K562 (cell line): ENCODE measurements at regions not wholly inside any gene's neighbourhood (a gene's known extent, or its start where the extent isn't known, plus 50 kb on each side); places are given as distances from the start of the nearest gene placed in this dataset.

Experiments
- ATAC-seq: fragments of 200-7000 bp; cut with Tn5 transposase; 3 replicates; pipeline ENCODE4 v1.9.1; 2020; ENCODE audit warnings: moderate library complexity
- BruUV-seq: library from RNA; stranded (reverse); fragments of 400-500 nt; replicated peaks from 2 replicates; lab custom pipeline; 2021; lab: Mats Ljungman, UMichigan
- CTCF ChIA-PET: fragments of 300-600 bp; formaldehyde crosslinking; extraction: SDS; loops from one replicate; lab custom pipeline; 2021; ENCODE audit warnings: low intra/inter-chr PET ratio; lab: Yijun Ruan, JAX
- POLR2A ChIA-PET: fragments of 300-600, 350-650 bp; sonication (Branson Sonifier 250); formaldehyde crosslinking; extraction: SDS; loops from one replicate; lab custom pipeline; 2021; ENCODE audit warnings: antibody characterized with exemption, inconsistent platforms; lab: Yijun Ruan, JAX
- DNase-seq, 4 experiments: peaks; one replicate each; pipeline versions ENCODE4 v3.0.0 to v3.0.0-alpha.2; 2011 to 2018; ENCODE audit warnings: low spot score in 3 of 4, mixed read lengths in 3 of 4; ENCODE audit errors: extremely low read depth in 1 of 4
- FAIRE-seq: peaks from 2 replicates; lab custom pipeline; 2011; peaks lifted over from hg19 to GRCh38; lab: Jason Lieb, UNC
- H2AFZ ChIP-seq: 2 replicates; pipeline ENCODE4 v1.6.0; 2011; ENCODE audit warnings: low read depth, low read length, control low read depth, inconsistent platforms
- H3K27ac ChIP-seq: fragments of 200-600 bp; 3 replicates; pipeline ENCODE4 v1.8.0; 2011; ENCODE audit warnings: low read depth, mild to moderate bottlenecking, control low read depth, inconsistent platforms, low read length, moderate library complexity, mixed read lengths; ENCODE audit errors: extremely low read depth
- H3K27me3 ChIP-seq, 2 experiments: fragments of 300-600 bp in 1 of 2; 2 replicates in 1 of 2; 3 replicates in 1 of 2; pipeline versions ENCODE4 v1.6.0 to v1.8.0; 2011; ENCODE audit warnings: inconsistent platforms in 2 of 2, low read length in 2 of 2, mild to moderate bottlenecking in 1 of 2, mixed read lengths in 1 of 2, moderate library complexity in 1 of 2; ENCODE audit not compliant: control insufficient read depth in 2 of 2, insufficient read depth in 2 of 2
- H3K36me3 ChIP-seq: fragments of 300-600 bp; 3 replicates; pipeline ENCODE4 v1.8.0; 2011; ENCODE audit warnings: mild to moderate bottlenecking, low read length, inconsistent platforms; ENCODE audit not compliant: control insufficient read depth, insufficient read depth
- H3K4me1 ChIP-seq, 2 experiments: fragments of 200-600 bp in 1 of 2; replicated peaks in 1 of 2; 2 replicates in 1 of 2; 3 replicates in 1 of 2; pipeline versions ENCODE4 v1.5.1 to v1.8.0; 2011; ENCODE audit warnings: inconsistent platforms in 2 of 2, low read length in 2 of 2, mild to moderate bottlenecking in 1 of 2, mixed read lengths in 1 of 2, moderate library complexity in 1 of 2; ENCODE audit not compliant: control insufficient read depth in 2 of 2, insufficient read depth in 2 of 2
- H3K4me2 ChIP-seq: 2 replicates; pipeline ENCODE4 v1.6.1; 2011; ENCODE audit warnings: low read length, control low read depth, inconsistent platforms, mixed read lengths; ENCODE audit not compliant: insufficient read depth
- H3K4me3 ChIP-seq: fragments of 200-600 bp; sonication (generic), shearing (Covaris generic); 2 replicates; pipeline ENCODE4 v1.5.1; 2016; ENCODE audit warnings: control low read depth, inconsistent platforms
- H3K79me2 ChIP-seq: fragments of 200-600 bp; 3 replicates; pipeline ENCODE4 v1.8.0; 2011; ENCODE audit warnings: low read length, inconsistent platforms; ENCODE audit not compliant: control insufficient read depth, insufficient read depth
- H3K9ac ChIP-seq, 2 experiments: 2 replicates each; pipeline versions ENCODE4 v1.6.0 to v1.6.1; 2011; ENCODE audit warnings: low read depth in 2 of 2, low read length in 2 of 2, control low read depth in 1 of 2, inconsistent platforms in 1 of 2, mild to moderate bottlenecking in 1 of 2, mixed read lengths in 1 of 2; ENCODE audit not compliant: insufficient read depth in 1 of 2
- H3K9me1 ChIP-seq: one replicate; pipeline ENCODE4 v1.6.0; 2011; ENCODE audit warnings: inconsistent platforms, mild to moderate bottlenecking, low read length, moderate library complexity; ENCODE audit not compliant: control insufficient read depth, insufficient read depth
- H3K9me3 ChIP-seq: replicated peaks from 2 replicates; pipeline ENCODE4 v1.5.1; 2011; ENCODE audit warnings: low read depth, low read length, inconsistent platforms; ENCODE audit not compliant: control insufficient read depth, insufficient read depth
- H4K20me1 ChIP-seq: replicated peaks from 2 replicates; pipeline ENCODE4 v1.6.1; 2011; ENCODE audit warnings: low read length, inconsistent platforms, mixed read lengths; ENCODE audit not compliant: control insufficient read depth, insufficient read depth
- ELF1 ChIP-seq: fragments of 200-800 bp; sonication (Bioruptor generic); IDR thresholded peaks from 2 replicates; pipeline ENCODE4 v1.6.1; 2016; ENCODE audit warnings: missing genetic modification characterization, missing compliant biosample characterization
- HINFP ChIP-seq: fragments of 450-650 bp; conservative IDR thresholded peaks from 2 replicates; pipeline ENCODE4 v1.6.1; 2016; ENCODE audit warnings: missing genetic modification characterization, low read depth, mild to moderate bottlenecking, control low read depth, missing compliant biosample characterization
- KDM4B ChIP-seq, 2 experiments: fragments of 450-650 bp in 1 of 2; sonication (generic) in 1 of 2; IDR thresholded peaks; 2 replicates each; pipeline ENCODE4 v1.6.1; 2016 to 2017; ENCODE audit warnings: borderline replicate concordance in 2 of 2, antibody characterized with exemption in 1 of 2, low read depth in 1 of 2, mild to moderate bottlenecking in 1 of 2
- MAFK ChIP-seq: IDR thresholded peaks from 2 replicates; pipeline ENCODE4 v1.6.1; 2011; ENCODE audit warnings: low read length, improper control_type of control experiment
- MBD2 ChIP-seq: sonication (generic); IDR thresholded peaks from 2 replicates; pipeline ENCODE4 v1.6.1; 2016; ENCODE audit warnings: low read depth, borderline replicate concordance
- MTA3 ChIP-seq: fragments of 450-650 bp; formaldehyde crosslinking; IDR thresholded peaks from 2 replicates; pipeline ENCODE4 v1.6.1; 2017; ENCODE audit warnings: mild to moderate bottlenecking, borderline replicate concordance
- MXI1 ChIP-seq: IDR thresholded peaks from 2 replicates; pipeline ENCODE4 v1.6.1; 2011; ENCODE audit warnings: low read depth, mild to moderate bottlenecking, improper control_type of control experiment, low read length
- MYBL2 ChIP-seq, 2 experiments: fragments of 450-650 bp in 1 of 2; sonication (generic) in 1 of 2; formaldehyde crosslinking in 1 of 2; IDR thresholded peaks; 2 replicates each; pipeline versions ENCODE4 v1.6.1 to v1.8.1; 2017 to 2022; ENCODE audit warnings: borderline replicate concordance in 1 of 2, inconsistent platforms in 1 of 2, low read depth in 1 of 2, mild to moderate bottlenecking in 1 of 2, missing genetic modification reagents in 1 of 2, moderate library complexity in 1 of 2
- NEUROD1 ChIP-seq: fragments of 150-350 bp; IDR thresholded peaks from 2 replicates; pipeline ENCODE4 v1.6.1; 2014; ENCODE audit warnings: borderline replicate concordance, low read length, low read depth; ENCODE audit not compliant: partially characterized antibody
- RUNX1 ChIP-seq: sonication (generic); IDR thresholded peaks from 2 replicates; pipeline ENCODE4 v1.6.1; 2016; ENCODE audit warnings: antibody characterized with exemption, low read depth
- SMARCA4 ChIP-seq: fragments of 450-650 bp; IDR thresholded peaks from 2 replicates; pipeline ENCODE4 v1.6.1; 2016
- TBL1XR1 ChIP-seq, 2 experiments: IDR thresholded peaks; 2 replicates each; pipeline ENCODE4 v1.6.1; 2012; ENCODE audit warnings: improper control_type of control experiment in 2 of 2, low read length in 2 of 2, mild to moderate bottlenecking in 1 of 2
- TCF7 ChIP-seq: sonication (generic); IDR thresholded peaks from 2 replicates; pipeline ENCODE4 v1.6.1; 2016; ENCODE audit warnings: antibody characterized with exemption, borderline replicate concordance
- ZBTB12 ChIP-seq: fragments of 250-450 bp; sonication (Bioruptor Pico); IDR thresholded peaks from 2 replicates; pipeline ENCODE4 v1.4.0; 2020
- ZZZ3 ChIP-seq: fragments of 450-650 bp; IDR thresholded peaks from 2 replicates; pipeline ENCODE4 v1.6.1; 2016; ENCODE audit warnings: antibody characterized with exemption, mild to moderate bottlenecking, moderate library complexity
- in situ Hi-C: fragments of 300-500 bp; cut with MboI; formaldehyde crosslinking; loops from 4 replicates; pipeline ENCODE4 v1.15.0; 2018; ENCODE audit warnings: inconsistent platforms, mixed read lengths
- intact Hi-C: fragments of 100-400 bp; cut with micrococcal nuclease; formaldehyde crosslinking; loops from 2 replicates; pipeline ENCODE4 v1.14.2; 2022
- TF ChIP-seq, protein P1 (sequence below): IDR thresholded peaks from 2 replicates; pipeline ENCODE4 v1.6.1; 2011; ENCODE audit not compliant: insufficient read length; ENCODE audit errors: extremely low read depth
- TF ChIP-seq, protein P2 (sequence below), 2 experiments: fragments of 200-800 bp in 1 of 2; sonication (Bioruptor generic) in 1 of 2; sonication (generic) in 1 of 2; formaldehyde crosslinking in 1 of 2; IDR thresholded peaks in 1 of 2; conservative IDR thresholded peaks in 1 of 2; 2 replicates each; pipeline versions ENCODE4 v1.5.0 to v1.6.1; 2016 to 2020; ENCODE audit warnings: missing compliant biosample characterization in 1 of 2, missing genetic modification characterization in 1 of 2, missing genetic modification reagents in 1 of 2
- TF ChIP-seq, protein P3 (sequence below), 2 experiments: fragments of 450-650 bp in 1 of 2; sonication (generic) in 1 of 2; formaldehyde crosslinking; conservative IDR thresholded peaks; 2 replicates each; pipeline versions ENCODE4 v1.4.0 to v1.8.1; 2020 to 2022; ENCODE audit warnings: mild to moderate bottlenecking in 1 of 2, missing genetic modification reagents in 1 of 2

- Histone ChIP-seq H3K9me3 (no peaks in the 10 kb centered on the region), H3K9ac (no peak overlapping the region), H3K4me2 (no peak overlapping the region), H3K4me3 (no peak overlapping the region), H2AFZ (no peak overlapping the region), H3K79me2 (no peaks in the 10 kb centered on the region), H3K36me3 (no peaks in the 10 kb centered on the region), H3K27me3 (no peaks in the 10 kb centered on the region), H4K20me1 (no peaks in the 10 kb centered on the region), H3K4me1 (no peaks in the 10 kb centered on the region), H3K27ac (no peak overlapping the region), H3K9me1 (no peaks in the 10 kb centered on the region)
- DNase-seq = no peak
- no peak for FAIRE-seq
- intact Hi-C loops (no loop called here), in situ Hi-C loops (no loop called here)
- BruUV-seq = no TSS peak
- POLR2A ChIA-PET = no interaction called here
- CTCF ChIA-PET = no interaction called here
- no peak for ATAC-seq
- TF ChIP-seq KDM4B (IDR thresholded peaks at IDR 0.05; ENCODE audit: borderline replicate concordance in 2 of 2, low read depth in 1 of 2) (no peak), ZZZ3 (no peak), MXI1 (no peak), ZBTB12 (CRISPR knock-in tag) (no peak), TCF7 (no peak), RUNX1 (no peak), NEUROD1 (no peak), TBL1XR1 (IDR thresholded peaks at IDR 0.05; ENCODE audit: low read length in 2 of 2) (no peak), MTA3 (no peak), MBD2 (no peak), ELF1 (tag) (no peak), HINFP (no peak), SMARCA4 (no peak), MAFK (no peak), MYBL2 (IDR thresholded peaks at IDR 0.05; ENCODE audit: low read depth) (no peak), MYBL2 (CRISPR knock-in tag; IDR thresholded peaks at IDR 0.05; ENCODE audit: borderline replicate concordance) (no peak)
- TF ChIP-seq, protein P1, sequence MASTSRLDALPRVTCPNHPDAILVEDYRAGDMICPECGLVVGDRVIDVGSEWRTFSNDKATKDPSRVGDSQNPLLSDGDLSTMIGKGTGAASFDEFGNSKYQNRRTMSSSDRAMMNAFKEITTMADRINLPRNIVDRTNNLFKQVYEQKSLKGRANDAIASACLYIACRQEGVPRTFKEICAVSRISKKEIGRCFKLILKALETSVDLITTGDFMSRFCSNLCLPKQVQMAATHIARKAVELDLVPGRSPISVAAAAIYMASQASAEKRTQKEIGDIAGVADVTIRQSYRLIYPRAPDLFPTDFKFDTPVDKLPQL = no peak
- TF ChIP-seq, protein P2, sequence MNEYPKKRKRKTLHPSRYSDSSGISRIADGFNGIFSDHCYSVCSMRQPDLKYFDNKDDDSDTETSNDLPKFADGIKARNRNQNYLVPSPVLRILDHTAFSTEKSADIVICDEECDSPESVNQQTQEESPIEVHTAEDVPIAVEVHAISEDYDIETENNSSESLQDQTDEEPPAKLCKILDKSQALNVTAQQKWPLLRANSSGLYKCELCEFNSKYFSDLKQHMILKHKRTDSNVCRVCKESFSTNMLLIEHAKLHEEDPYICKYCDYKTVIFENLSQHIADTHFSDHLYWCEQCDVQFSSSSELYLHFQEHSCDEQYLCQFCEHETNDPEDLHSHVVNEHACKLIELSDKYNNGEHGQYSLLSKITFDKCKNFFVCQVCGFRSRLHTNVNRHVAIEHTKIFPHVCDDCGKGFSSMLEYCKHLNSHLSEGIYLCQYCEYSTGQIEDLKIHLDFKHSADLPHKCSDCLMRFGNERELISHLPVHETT (CRISPR knock-in tag; conservative IDR thresholded peaks at IDR 0.05 in 1 of 2, IDR thresholded peaks at IDR 0.05 in 1 of 2) = no peak
- TF ChIP-seq, protein P3, sequence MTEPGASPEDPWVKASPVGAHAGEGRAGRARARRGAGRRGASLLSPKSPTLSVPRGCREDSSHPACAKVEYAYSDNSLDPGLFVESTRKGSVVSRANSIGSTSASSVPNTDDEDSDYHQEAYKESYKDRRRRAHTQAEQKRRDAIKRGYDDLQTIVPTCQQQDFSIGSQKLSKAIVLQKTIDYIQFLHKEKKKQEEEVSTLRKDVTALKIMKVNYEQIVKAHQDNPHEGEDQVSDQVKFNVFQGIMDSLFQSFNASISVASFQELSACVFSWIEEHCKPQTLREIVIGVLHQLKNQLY (CRISPR knock-in tag; conservative IDR thresholded peaks at IDR 0.05) = no peak
Observed at GRCh38 chr3:106746286-106746685, 631.0 kb upstream of the CCDC54 start.
